HG03280 (cell line): ENCODE measurements at regions not wholly inside any gene's neighbourhood (a gene's known extent, or its start where the extent isn't known, plus 50 kb on each side); places are given as distances from the start of the nearest gene placed in this dataset.

ENCODE experiments used
- ATAC-seq: cut with Tn5 transposase; IDR thresholded peaks from one replicate; pipeline ENCODE4 v1.9.1; 2021; ENCODE audit warnings: mild to moderate bottlenecking, moderate library complexity; ENCODE audit not compliant: unreplicated experiment

DNA sequence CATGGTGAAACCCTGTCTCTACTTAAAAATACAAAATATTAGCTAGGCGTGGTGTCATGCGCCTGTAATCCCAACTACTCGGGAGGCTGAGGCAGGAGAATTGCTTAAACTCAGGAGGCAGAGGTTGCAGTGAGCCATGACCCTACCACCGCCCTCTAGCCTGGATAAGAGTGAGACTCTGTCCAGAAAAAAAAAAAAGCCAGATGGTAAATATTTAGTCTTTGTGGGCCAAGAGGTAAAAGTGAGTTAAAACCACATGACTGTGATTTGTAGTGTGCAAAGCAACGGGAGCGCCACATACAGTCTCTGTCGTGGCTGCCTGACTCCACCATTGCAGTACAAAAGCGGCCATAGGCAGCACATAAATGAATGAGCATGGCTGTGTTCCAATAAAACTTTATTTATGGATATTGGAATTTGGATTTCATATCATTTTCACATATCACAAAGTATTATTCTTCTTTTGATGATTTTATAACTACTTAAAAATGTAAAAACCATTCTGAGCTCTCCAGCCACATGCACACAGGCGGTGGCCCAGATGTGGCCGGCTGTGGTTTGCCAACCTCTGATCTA, 51.8 kb upstream of the CASZ1 start:
- no peak for ATAC-seq

DNA sequence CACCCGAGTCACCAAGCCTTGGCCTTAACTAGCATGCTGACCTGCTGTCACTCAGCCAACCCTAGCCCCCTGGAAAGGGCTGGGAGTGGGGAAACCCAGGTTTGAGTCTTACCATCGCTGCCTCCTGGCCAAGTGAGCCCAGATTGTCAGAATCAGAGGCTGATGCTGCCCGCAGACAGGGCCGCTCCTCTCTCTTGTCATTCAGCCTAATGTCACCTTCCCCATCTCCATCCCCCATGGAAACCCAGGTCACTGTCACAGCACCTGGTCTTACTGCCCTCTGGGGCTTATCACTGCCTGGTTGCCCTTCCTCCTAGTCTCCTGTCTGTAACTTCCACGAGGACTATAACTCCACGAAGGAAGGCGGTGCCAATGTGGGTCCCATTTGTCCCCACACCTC, 53.6 kb upstream of the CASZ1 start:
- ATAC-seq: no peak

- no peak for ATAC-seq
Observed at GRCh38 chr1:10851024-10852013, 54.9 kb upstream of the CASZ1 start.

DNA sequence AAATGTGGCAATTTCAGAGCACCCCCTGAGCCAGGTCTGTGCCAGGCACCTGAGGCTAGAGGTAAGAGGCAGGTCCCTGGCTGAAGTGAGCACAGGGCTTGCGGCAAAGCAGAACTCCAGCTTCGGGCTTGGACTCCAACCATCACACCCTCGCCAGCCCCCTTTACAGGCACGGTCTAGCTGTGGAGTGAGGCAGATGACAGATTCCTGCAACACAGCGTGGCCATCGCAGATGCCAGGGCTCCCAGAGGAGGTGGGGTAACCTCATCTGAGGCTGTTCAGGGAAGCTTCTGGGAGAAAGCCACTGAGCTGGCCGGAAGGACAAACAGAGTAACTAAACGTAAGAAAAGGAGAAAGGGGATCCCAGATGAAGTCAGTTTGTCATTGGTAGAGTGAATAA, 55.6 kb upstream of the CASZ1 start:
- no peak for ATAC-seq

DNA sequence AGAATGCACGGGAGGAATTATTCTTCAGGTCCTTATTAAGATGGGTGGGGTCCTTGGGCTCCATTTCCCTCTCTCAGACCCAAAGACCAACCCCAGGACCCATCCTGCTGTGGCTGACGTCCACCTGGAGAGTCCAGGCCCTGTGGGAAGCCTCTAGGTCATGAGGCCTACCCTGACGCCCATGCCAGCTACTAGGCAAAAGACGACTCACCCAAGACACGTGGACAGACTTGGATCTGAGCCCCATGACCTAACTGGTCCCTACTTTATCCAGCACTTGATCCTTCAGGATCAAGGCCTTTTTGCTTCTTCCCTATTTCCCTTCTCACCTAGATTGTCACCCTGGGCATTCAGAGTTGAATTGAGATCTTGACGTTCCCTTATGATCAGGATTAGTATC, 56.0 kb upstream of the CASZ1 start:
- no peak for ATAC-seq

GRCh38 chr1:10852998-10853520, 56.6 kb upstream of the CASZ1 start:
- no peak for ATAC-seq

DNA sequence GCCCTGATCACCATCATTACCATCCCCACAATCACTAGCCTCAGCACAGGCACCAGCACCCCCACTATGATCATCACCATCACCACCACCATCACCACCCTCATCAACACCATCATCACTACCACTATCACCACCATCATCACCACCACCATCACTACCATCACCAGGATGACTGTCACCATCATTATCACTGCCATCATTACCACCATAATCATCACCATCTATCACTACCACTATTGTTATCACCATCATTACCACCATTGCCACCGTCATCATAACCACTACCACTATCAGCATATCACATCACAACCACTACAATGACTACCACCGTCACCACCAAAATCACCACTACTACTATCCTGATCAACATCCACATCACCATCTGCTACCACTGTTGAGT, 57.3 kb upstream of the CASZ1 start:
- no peak for ATAC-seq

DNA sequence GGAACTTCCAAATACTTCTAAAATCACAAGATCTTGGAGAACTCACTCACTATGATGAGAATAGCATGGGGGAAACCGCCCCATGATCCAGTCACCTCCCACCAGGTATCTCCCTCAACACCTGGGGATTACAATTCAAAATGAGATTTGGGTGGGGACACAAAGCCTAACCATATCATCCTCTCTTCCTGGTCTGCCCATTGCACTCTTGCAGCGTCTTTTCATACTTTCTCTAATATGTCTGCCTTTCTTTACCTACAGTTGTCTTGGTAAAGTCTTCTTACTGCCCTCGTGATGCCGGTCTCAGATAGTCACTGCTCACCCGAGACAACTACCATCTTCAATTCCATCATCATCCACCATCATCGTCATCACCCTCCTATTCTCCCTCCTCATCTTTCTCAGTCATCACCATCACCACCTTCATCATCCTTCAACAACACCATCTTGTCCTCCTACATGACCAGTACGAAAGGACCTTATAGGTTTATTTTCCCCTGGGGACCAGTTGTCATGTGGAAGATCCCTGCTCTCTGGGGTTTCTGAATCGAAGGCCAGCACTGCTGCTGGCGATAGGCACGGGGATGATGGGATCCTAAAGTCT, 58.5 kb upstream of the CASZ1 start:
- no peak for ATAC-seq

DNA sequence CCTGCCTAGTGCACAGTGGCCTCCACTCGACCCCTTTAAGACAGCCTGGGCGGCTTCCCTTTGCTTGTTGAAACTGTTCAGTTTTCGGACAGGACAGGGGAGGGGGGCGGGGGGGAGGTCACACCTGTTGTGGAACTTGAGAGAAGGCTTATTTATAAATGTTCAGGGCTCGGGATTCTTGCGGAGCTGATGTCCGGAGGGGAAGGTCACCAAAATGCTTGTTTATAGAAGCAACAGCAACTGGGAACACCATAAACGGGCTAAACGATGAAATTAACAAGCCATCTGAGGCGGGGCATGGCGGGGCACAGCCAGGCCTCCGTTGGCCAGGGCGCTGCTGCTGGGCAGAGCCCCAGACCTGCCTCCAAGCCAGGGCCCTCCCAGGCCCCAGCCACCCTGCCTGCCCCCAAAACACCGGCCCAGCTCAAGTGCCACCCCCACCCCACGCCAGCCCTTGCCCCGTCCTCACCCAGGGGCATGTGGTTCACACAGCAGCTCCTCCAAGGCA, 59.8 kb upstream of the CASZ1 start:
- no peak for ATAC-seq

GRCh38 chr1:10856863-10857598, 60.6 kb upstream of the CASZ1 start:
- ATAC-seq: no peak

DNA sequence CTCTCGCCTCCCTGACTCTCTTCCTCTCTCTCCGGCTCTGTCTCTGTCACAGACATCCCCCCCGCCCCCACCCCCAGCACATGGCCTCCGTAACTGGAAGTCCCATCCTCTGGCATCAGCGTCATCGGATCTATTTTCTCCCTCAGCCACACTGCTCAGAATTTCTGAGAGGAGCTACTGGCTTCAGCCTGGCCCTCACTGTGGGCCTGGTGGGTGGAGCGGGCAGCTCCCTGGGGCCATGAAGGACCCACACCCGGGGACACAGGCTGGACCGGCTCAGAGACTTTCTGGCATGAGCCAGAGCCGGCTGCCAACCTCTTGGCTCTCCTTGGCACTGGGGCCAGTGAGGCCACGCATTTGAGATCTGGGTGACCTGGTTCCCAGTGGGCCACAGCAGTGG, 61.2 kb upstream of the CASZ1 start:
- ATAC-seq: no peak

DNA sequence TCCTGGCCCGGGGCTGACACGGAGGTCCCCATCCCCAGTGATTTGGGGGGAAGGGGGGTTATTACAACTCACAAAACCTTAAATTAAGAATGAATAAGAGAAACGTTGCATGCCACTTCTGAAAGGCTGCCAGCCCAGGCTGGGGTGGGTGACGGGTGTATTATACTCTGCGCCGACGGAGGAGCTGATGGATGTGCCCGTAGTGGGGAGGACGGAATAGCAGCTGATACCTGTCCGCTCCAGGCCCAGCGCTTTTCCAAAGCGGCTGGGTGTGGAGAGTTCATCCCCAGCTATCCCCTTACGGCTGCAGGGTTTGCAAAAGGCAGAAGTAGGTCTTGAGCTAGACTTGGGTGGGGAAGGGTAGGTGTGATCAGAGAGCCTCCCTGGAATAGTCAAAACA, 63.8 kb upstream of the CASZ1 start:
- no peak for ATAC-seq

DNA sequence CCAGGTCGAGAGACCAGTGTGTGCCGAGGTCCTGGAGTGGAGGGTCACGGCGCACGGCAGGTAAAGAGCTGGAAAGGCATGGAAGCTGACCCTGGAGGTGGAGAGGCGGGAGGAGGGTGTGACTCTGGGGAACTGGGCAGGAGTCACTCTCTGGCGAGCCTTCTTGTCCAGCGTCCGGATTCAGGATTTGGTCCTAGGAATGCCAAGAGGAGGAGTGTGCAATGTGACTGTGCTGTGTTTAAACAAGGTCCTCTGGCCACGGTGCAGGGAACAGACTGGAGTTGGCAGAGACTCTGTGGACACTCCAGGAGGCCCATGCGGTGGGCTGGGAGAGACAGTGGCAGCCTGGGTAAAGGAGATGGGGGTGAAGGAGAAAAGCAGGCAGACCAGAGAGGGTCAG, 64.2 kb upstream of the CASZ1 start:
- no peak for ATAC-seq

DNA sequence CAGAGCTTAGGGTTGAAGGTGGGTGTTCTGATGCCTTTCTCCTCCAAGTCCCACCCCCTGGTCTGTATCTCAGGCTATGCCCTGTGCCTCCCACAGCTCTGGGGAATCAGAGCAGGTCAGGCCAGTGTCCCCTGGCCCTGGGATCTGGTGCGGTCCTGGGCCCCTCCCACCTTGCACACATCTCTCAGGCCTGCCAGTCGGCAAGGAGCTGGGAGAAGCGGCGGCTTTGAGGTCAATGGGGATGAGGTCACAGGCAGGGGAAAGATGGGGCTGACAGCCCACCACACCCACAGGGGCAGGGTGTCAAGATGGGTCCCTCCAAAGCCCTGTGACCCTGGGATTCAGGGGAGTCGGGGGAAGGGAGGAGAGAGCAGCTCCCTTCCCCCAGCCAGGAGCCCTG, 65.4 kb upstream of the CASZ1 start:
- no peak for ATAC-seq

DNA sequence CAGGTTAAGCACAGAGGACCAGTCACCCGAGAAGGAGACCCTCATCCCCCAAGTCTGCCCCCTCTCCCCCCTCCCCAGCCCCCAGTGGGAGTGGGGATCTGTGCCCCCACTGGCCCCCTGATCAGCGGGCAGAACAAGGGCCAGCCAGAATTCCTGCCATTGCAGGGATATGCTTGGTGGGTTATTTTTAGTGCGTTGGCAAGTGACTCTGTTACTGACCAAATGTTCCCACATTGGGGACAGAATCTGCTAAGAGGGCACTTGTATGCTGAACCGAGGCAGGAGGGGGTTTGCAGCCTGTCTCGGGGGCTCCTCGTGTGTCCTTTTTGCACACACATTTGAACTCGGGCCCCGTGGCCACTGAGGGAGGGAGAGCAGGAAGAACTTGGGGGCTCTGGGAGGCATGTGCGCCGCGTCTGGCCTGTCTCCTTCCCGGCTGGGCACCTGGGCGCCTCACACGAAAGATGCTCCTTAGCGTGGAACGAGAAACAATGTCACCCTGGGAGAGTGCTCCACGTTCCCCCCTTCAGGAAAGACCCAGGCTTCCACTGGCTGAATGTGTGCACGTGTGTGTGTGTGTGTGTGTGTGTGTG, 66.4 kb upstream of the CASZ1 start:
- ATAC-seq: no peak

- no peak for ATAC-seq
Observed at GRCh38 chr1:10863886-10864285, 67.4 kb upstream of the CASZ1 start.

DNA sequence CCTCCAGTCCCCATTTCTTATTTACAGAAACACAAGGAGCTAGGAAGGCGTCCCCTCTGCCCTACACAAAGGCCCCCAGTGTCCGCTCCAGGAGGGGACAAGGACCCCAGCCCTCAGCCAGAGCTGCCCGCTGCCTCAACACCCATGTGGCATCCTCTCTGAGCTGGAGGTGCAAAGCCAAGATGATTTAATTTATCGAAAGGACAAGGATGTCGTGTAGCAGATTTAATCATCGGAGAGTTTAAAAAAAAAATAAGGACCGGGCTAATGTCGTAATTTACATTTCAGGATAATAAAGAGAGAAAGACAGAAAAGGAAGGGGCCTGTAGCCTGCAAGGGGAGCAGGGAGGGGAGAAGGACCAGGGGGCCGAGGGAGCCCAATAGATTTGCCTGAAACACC, 68.3 kb upstream of the CASZ1 start:
- no peak for ATAC-seq

GRCh38 chr1:10865518-10866320, 69.3 kb upstream of the CASZ1 start:
- no peak for ATAC-seq

DNA sequence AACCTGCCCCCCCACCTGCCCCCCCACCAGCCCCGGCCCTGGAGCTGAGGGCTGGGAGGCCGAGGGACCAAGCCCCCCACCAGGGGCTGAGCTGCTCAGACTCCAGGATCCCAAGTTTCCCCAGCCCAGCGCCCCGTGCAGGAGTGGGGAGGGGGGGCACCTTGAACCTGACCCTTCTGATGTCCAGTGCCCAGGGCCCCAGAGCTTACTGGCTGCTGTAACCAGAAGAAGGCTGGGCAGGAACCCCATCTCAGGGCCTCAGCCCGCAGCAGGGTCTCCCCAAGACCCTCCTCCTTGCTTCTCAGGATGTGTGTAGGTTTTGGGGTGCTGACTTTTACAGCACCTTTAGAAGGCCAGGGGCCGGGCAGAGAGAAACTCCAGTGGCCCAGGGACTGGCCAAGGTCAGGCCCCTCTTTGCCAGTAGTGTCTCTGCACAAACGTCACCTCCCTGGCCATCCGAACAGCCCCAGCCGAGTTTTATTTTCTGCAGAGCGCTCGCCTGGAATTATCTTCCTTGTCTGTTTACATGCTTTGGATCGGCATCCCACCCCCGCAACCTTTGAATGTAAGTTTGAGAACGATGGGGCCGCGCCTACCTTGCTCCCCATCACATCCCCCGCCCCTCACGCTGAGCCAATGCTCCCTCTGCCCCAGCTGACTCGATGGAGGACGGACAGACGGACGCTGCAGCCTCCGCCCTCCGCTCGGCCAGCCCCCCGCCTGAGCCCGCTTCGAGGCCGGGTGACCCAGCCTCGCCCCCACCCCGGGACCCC, 70.1 kb upstream of the CASZ1 start:
- no peak for ATAC-seq
